SK-N-SH (cell line): ENCODE measurements at regions not wholly inside any gene's neighbourhood (a gene's known extent, or its start where the extent isn't known, plus 50 kb on each side); places are given as distances from the start of the nearest gene placed in this dataset.

ENCODE experiments used
- RAD21 ChIP-seq: IDR thresholded peaks from 2 replicates; pipeline ENCODE4 v1.6.1; 2012; ENCODE audit warnings: mild to moderate bottlenecking, low read length
- SMC3 ChIP-seq: IDR thresholded peaks from 2 replicates; pipeline ENCODE4 v1.6.1; 2012; ENCODE audit warnings: low read depth, low read length, improper control_type of control experiment
- TAF1 ChIP-seq: IDR thresholded peaks from 2 replicates; pipeline ENCODE4 v1.6.1; 2012; ENCODE audit warnings: low read depth, mild to moderate bottlenecking, low read length, moderate library complexity, borderline replicate concordance
- TF ChIP-seq, protein P1 (sequence below): fragments of 200-600 bp; sonication (generic); IDR thresholded peaks from 2 replicates; pipeline ENCODE4 v1.6.1; 2017; ENCODE audit warnings: antibody characterized with exemption, mild to moderate bottlenecking, moderate library complexity

DNA sequence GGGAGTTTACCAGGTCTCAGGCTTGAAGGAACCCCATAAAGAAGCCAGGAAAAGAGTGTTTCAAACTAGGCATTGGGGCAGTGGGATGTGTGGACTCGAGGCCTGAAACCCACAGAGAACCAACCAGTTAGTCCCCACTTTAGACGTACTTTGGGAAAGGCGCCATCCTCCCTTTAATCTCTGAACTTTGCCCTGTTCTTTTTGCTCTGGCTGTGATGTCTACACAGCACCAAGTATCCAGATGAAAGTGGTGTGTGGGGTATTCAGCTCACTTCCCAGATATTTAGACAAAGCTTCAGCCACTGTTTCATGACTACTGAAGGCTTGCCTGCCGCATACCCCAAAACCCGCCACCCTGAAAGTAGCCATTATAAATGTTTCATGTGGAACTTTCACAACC lies 116.9 kb upstream of the IRX5 start:
- TF ChIP-seq, protein P1, sequence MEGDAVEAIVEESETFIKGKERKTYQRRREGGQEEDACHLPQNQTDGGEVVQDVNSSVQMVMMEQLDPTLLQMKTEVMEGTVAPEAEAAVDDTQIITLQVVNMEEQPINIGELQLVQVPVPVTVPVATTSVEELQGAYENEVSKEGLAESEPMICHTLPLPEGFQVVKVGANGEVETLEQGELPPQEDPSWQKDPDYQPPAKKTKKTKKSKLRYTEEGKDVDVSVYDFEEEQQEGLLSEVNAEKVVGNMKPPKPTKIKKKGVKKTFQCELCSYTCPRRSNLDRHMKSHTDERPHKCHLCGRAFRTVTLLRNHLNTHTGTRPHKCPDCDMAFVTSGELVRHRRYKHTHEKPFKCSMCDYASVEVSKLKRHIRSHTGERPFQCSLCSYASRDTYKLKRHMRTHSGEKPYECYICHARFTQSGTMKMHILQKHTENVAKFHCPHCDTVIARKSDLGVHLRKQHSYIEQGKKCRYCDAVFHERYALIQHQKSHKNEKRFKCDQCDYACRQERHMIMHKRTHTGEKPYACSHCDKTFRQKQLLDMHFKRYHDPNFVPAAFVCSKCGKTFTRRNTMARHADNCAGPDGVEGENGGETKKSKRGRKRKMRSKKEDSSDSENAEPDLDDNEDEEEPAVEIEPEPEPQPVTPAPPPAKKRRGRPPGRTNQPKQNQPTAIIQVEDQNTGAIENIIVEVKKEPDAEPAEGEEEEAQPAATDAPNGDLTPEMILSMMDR = no peak
- TF ChIP-seq SMC3 (no peak), TAF1 (no peak), RAD21 (no peak)
